Breast epithelium (tissue), 3 donors: ENCODE measurements at regions not wholly inside any gene's neighbourhood (a gene's known extent, or its start where the extent isn't known, plus 50 kb on each side); places are given as distances from the start of the nearest gene placed in this dataset.
"Not testable (repeated sequence)": the region's sequence is repeated elsewhere in the genome, so short reads cannot be mapped to it uniquely, and the experiment has no call there.

ENCODE experiments used
- CTCF ChIP-seq, 3 donors: fragments of 450-650 bp; IDR thresholded peaks; one replicate each; pipeline ENCODE4 v1.5.1; 2016 to 2017; ENCODE audit warnings: antibody characterized with exemption in 3 of 3, mild to moderate bottlenecking in 3 of 3, moderate library complexity in 3 of 3
- POLR2A ChIP-seq: fragments of 450-650 bp; IDR thresholded peaks from one replicate; pipeline ENCODE4 v1.6.1; 2016; ENCODE audit warnings: antibody characterized with exemption, mild to moderate bottlenecking, moderate library complexity

- not testable (repeated sequence) for TF ChIP-seq POLR2A; CTCF (IDR thresholded peaks at IDR 0.05)
These were observed 915.4 kb downstream of the FOXD4L5 start for GRCh38 chr9:64369644-64370043.
